GM18511 (cell line): ENCODE measurements at regions not wholly inside any gene's neighbourhood (a gene's known extent, or its start where the extent isn't known, plus 50 kb on each side); places are given as distances from the start of the nearest gene placed in this dataset.
"Not testable (repeated sequence)": the region's sequence is repeated elsewhere in the genome, so short reads cannot be mapped to it uniquely, and the experiment has no call there.

Experiments
- ATAC-seq: cut with Tn5 transposase; IDR thresholded peaks from one replicate; pipeline ENCODE4 v1.9.1; 2021; ENCODE audit warnings: mild to moderate bottlenecking, moderate library complexity; ENCODE audit not compliant: unreplicated experiment

GRCh38 chr18:8987241-8987640 lies 115.3 kb upstream of the NDUFV2 start:
- peak; percentile 68 for ATAC-seq

- peak; percentile 78 for ATAC-seq
Observed at GRCh38 chr18:8988260-8988871, 114.1 kb upstream of the NDUFV2 start.

GRCh38 chr18:8989017-8989416 lies 113.5 kb upstream of the NDUFV2 start:
- ATAC-seq: no peak

GRCh38 chr18:8989855-8990254 lies 112.6 kb upstream of the NDUFV2 start:
- ATAC-seq: no peak

- ATAC-seq: no peak
Observed at GRCh38 chr18:8990276-8991031, 112.0 kb upstream of the NDUFV2 start.

- ATAC-seq: no peak
Observed at GRCh38 chr18:8991155-8991554, 111.3 kb upstream of the NDUFV2 start.

- not testable (repeated sequence) for ATAC-seq
Observed at GRCh38 chr18:8992500-8992899, 110.0 kb upstream of the NDUFV2 start.

GRCh38 chr18:8994603-8995002 lies 107.9 kb upstream of the NDUFV2 start:
- no peak for ATAC-seq

GRCh38 chr18:8995096-8995495 lies 107.4 kb upstream of the NDUFV2 start:
- no peak for ATAC-seq

GRCh38 chr18:8996771-8997432 lies 105.6 kb upstream of the NDUFV2 start:
- ATAC-seq: no peak

- no peak for ATAC-seq
Observed at GRCh38 chr18:8997634-8998033, 104.9 kb upstream of the NDUFV2 start.

GRCh38 chr18:8998481-8999217 lies 103.8 kb upstream of the NDUFV2 start:
- no peak for ATAC-seq

GRCh38 chr18:8999872-9000271 lies 102.6 kb upstream of the NDUFV2 start:
- ATAC-seq: no peak

GRCh38 chr18:9000733-9001132 lies 101.8 kb upstream of the NDUFV2 start:
- ATAC-seq: no peak

- no peak for ATAC-seq
Observed at GRCh38 chr18:9001209-9001608, 101.3 kb upstream of the NDUFV2 start.

- ATAC-seq: no peak
Observed at GRCh38 chr18:9003406-9004100, 98.9 kb upstream of the NDUFV2 start.

- not testable (repeated sequence) for ATAC-seq
Observed at GRCh38 chr18:9004308-9004707, 98.2 kb upstream of the NDUFV2 start.

- ATAC-seq: not testable (repeated sequence)
Observed at GRCh38 chr18:9007700-9008099, 94.8 kb upstream of the NDUFV2 start.

GRCh38 chr18:9008200-9008708 lies 94.2 kb upstream of the NDUFV2 start:
- no peak for ATAC-seq
